Vagina (tissue), 2 donors: ENCODE measurements at regions not wholly inside any gene's neighbourhood (a gene's known extent, or its start where the extent isn't known, plus 50 kb on each side); places are given as distances from the start of the nearest gene placed in this dataset.
"Not testable (repeated sequence)": the region's sequence is repeated elsewhere in the genome, so short reads cannot be mapped to it uniquely, and the experiment has no call there.

ENCODE experiments used
- DNase-seq, 2 donors: peaks; one replicate each; pipeline ENCODE4 v3.0.0-alpha.2; 2017; ENCODE audit errors: extremely low spot score in 2 of 2
- H3K27ac ChIP-seq: fragments of 200-600 bp; sonication (generic); one replicate; pipeline ENCODE4 v1.5.1; 2019
- H3K27me3 ChIP-seq: fragments of 200-600 bp; sonication (generic); one replicate; pipeline ENCODE4 v1.5.1; 2019
- H3K36me3 ChIP-seq, 2 donors: fragments of 200-600 bp; sonication (generic); one replicate each; pipeline ENCODE4 v1.5.1; 2017 to 2019
- H3K4me1 ChIP-seq: fragments of 200-600 bp; sonication (generic); one replicate; pipeline ENCODE4 v1.5.1; 2019
- H3K4me3 ChIP-seq, 2 donors: fragments of 200-600 bp; sonication (generic); 1 replicate in 1 of 2; 2 replicates in 1 of 2; pipeline ENCODE4 v1.5.1; 2016 to 2019
- H3K9me3 ChIP-seq: fragments of 200-600 bp; sonication (generic); one replicate; pipeline ENCODE4 v1.5.1; 2019
- CTCF ChIP-seq, 3 experiments: fragments of 450-650 bp in 2 of 3; fragments of 200-600 bp in 1 of 3; sonication (generic) in 1 of 3; IDR thresholded peaks; one replicate each; pipeline ENCODE4 v1.5.1; 2017 to 2019; ENCODE audit warnings: antibody characterized with exemption in 3 of 3, mild to moderate bottlenecking in 2 of 3, moderate library complexity in 2 of 3
- POLR2A ChIP-seq, 2 donors: fragments of 450-650 bp; IDR thresholded peaks; one replicate each; pipeline ENCODE4 v1.6.1; 2017; ENCODE audit warnings: antibody characterized with exemption in 2 of 2, mild to moderate bottlenecking in 2 of 2, moderate library complexity in 2 of 2
- POLR2AphosphoS5 ChIP-seq, 2 donors: sonication (generic); formaldehyde crosslinking; IDR thresholded peaks; one replicate each; pipeline ENCODE4 v1.9.0; 2017; ENCODE audit warnings: antibody characterized with exemption in 2 of 2, mild to moderate bottlenecking in 2 of 2, low read depth in 1 of 2; ENCODE audit not compliant: insufficient read depth in 1 of 2
- intact Hi-C: fragments of 100-400 bp; cut with DNase I; formaldehyde crosslinking; loops from one replicate; pipeline ENCODE4 v1.15.1; 2023

GRCh38 chr2:241982706-241983570 is 113.4 kb downstream of the RTP5 start:
- no peak overlapping the region for H3K4me3 ChIP-seq
- no peaks in the 10 kb centered on the region for H3K9me3 ChIP-seq
- H3K36me3 ChIP-seq, result no peaks in the 10 kb centered on the region
- intact Hi-C loops, result no loop called here
- H3K27me3 ChIP-seq, result no peaks in the 10 kb centered on the region
- DNase-seq, result no peak
- H3K4me1 ChIP-seq, result no peaks in the 10 kb centered on the region
- no peak for TF ChIP-seq POLR2A (IDR thresholded peaks at IDR 0.05)
- TF ChIP-seq CTCF (IDR thresholded peaks at IDR 0.05), result no peak
- TF ChIP-seq POLR2AphosphoS5 (IDR thresholded peaks at IDR 0.05; ENCODE audit: insufficient read depth in 1 of 2, low read depth in 1 of 2), result no peak
- no peak overlapping the region for H3K27ac ChIP-seq

GRCh38 chr2:241983571-241984270 is 114.2 kb downstream of the RTP5 start:
- Histone ChIP-seq H3K4me1 (no peaks in the 10 kb centered on the region), H3K27ac (no peak overlapping the region), H3K9me3 (no peaks in the 10 kb centered on the region), H3K4me3 (no peak overlapping the region), H3K36me3 (no peaks in the 10 kb centered on the region), H3K27me3 (no peaks in the 10 kb centered on the region)
- DNase-seq, result no peak
- no peak for TF ChIP-seq POLR2AphosphoS5 (IDR thresholded peaks at IDR 0.05; ENCODE audit: insufficient read depth in 1 of 2, low read depth in 1 of 2)
- no peak for TF ChIP-seq CTCF (IDR thresholded peaks at IDR 0.05)
- TF ChIP-seq POLR2A (IDR thresholded peaks at IDR 0.05), result no peak
- intact Hi-C loops, result no loop called here

GRCh38 chr2:241984271-241984655 is 114.7 kb downstream of the RTP5 start:
- Histone ChIP-seq H3K27me3 (no peaks in the 10 kb centered on the region), H3K4me1 (no peaks in the 10 kb centered on the region), H3K27ac (no peak overlapping the region), H3K36me3 (no peaks in the 10 kb centered on the region), H3K4me3 (no peak overlapping the region), H3K9me3 (no peaks in the 10 kb centered on the region)
- DNase-seq, result no peak
- intact Hi-C loops, result no loop called here
- TF ChIP-seq POLR2A (IDR thresholded peaks at IDR 0.05) (no peak), POLR2AphosphoS5 (IDR thresholded peaks at IDR 0.05; ENCODE audit: insufficient read depth in 1 of 2, low read depth in 1 of 2) (no peak)

GRCh38 chr2:241984658-241985057 is 115.1 kb downstream of the RTP5 start:
- Histone ChIP-seq H3K9me3 (no peaks in the 10 kb centered on the region), H3K4me3 (no peak overlapping the region), H3K4me1 (no peaks in the 10 kb centered on the region), H3K27ac (no peak overlapping the region), H3K27me3 (no peaks in the 10 kb centered on the region), H3K36me3 (no peaks in the 10 kb centered on the region)
- intact Hi-C loops, result no loop called here
- DNase-seq, result no peak
- TF ChIP-seq POLR2AphosphoS5 (IDR thresholded peaks at IDR 0.05; ENCODE audit: insufficient read depth in 1 of 2, low read depth in 1 of 2) (no peak), CTCF (IDR thresholded peaks at IDR 0.05) (no peak), POLR2A (IDR thresholded peaks at IDR 0.05) (no peak)

GRCh38 chr2:241985161-241985985 is 115.8 kb downstream of the RTP5 start:
- H3K27me3 ChIP-seq, H3K4me1 ChIP-seq, DNase-seq, intact Hi-C loops, H3K36me3 ChIP-seq, H3K4me3 ChIP-seq, H3K9me3 ChIP-seq, H3K27ac ChIP-seq: not testable (repeated sequence)
